ENCODE measurements at regions not wholly inside any gene's neighbourhood (a gene's known extent, or its start where the extent isn't known, plus 50 kb on each side); places are given as distances from the start of the nearest gene placed in this dataset.

DNA sequence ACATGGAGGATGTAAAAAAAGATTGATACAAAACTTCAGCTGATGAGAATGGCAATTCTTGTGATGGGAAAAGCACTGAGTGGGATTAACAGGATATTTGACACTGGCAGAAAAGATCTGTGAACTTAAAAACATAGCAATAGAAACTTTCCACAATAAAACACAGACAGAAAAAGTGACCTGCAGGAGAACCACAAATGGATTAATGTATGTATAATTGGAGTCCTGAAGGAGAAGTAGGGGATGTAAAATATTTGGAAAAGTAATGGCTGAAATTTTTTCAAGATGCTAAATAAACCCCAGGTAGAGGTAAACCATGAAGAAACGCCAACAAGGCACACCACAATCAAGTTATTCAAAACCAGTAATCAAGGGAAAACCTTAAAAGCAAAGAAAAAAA, 130.8 kb upstream of the C14orf180 start:
- POLR2A ChIA-PET, result no interaction called here
- DNase-seq, result no peak
- Histone ChIP-seq H3K36me3 (ENCODE audit: control insufficient read depth in 4 of 4, insufficient read depth in 4 of 4, low read length in 3 of 4) (no peaks in the 10 kb centered on the region), H3K4me3 (ENCODE audit: control insufficient read depth in 1 of 7, extremely low read depth in 1 of 7, insufficient read depth in 4 of 7, low read depth in 2 of 7, low read length in 6 of 7) (no peak overlapping the region), H3K27ac (ENCODE audit: insufficient read depth in 1 of 2, low read depth in 1 of 2, low read length in 2 of 2, poor library complexity in 1 of 2, severe bottlenecking in 2 of 2) (no peak overlapping the region), H3K9me3 (ENCODE audit: control extremely low read depth in 1 of 5, control insufficient read depth in 4 of 5, insufficient read depth in 2 of 5, low read depth in 1 of 5, low read length in 4 of 5) (peaks cover 0 to 21% (median 4%) of the 10 kb centered on the region in 5 experiments), H3K4me1 (ENCODE audit: control extremely low read depth in 1 of 4, control insufficient read depth in 4 of 4, insufficient read depth in 4 of 4, low read length in 3 of 4) (no peaks in the 10 kb centered on the region), H3K27me3 (replicated peaks in 2 of 5; ENCODE audit: control insufficient read depth in 4 of 5, insufficient read depth in 5 of 5, low read length in 4 of 5) (peaks cover 0 to 3% (median 0%) of the 10 kb centered on the region in 5 experiments)
- CTCF ChIA-PET, result no interaction called here
- no CpG with 5 or more reads among the region's 1 CpG for WGBS (ENCODE audit: insufficient coverage)

DNA sequence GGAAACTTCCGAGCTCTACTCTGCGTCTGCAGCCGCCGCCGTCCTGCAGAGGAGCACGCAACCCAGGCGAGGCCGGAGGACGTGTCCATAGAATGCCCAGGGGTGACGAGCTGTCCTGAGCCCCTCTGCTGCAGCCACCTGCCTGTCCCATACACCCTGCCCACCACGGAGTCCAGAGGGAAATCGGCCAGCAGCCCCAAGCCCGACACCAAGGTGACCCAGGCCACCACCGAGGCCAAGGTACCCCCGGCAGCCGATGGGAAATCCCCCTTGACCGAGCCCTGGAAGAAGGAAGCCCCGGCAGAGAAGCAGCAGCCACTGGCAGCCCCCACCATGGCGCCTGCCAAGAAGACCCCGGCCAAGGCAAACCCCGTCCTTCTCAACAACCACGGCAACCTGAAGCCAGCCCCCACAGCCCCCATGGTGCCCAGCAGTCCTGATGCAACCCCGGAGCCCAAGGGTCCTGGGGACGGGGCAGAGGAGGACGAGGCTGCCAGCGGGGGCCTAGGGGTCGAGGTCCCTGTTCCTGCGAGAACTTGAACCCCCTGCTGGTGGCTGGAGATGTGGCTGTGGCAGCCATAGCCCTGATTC, 128.7 kb upstream of the C14orf180 start:
- ChIA-PET CTCF (no interaction called here), POLR2A (no interaction called here)
- peaks cover 0 to 21% (median 4%) of the 10 kb centered on the region in 5 experiments for H3K9me3 ChIP-seq (ENCODE audit: control extremely low read depth in 1 of 5, control insufficient read depth in 4 of 5, insufficient read depth in 2 of 5, low read depth in 1 of 5, low read length in 4 of 5)
- WGBS (ENCODE audit: insufficient coverage), result 94% methylated on average over 22 of the region's 28 CpGs
- H3K36me3 ChIP-seq (ENCODE audit: control insufficient read depth in 4 of 4, insufficient read depth in 4 of 4, low read length in 3 of 4), result no peaks in the 10 kb centered on the region
- H3K27ac ChIP-seq (ENCODE audit: insufficient read depth in 1 of 2, low read depth in 1 of 2, low read length in 2 of 2, poor library complexity in 1 of 2, severe bottlenecking in 2 of 2), result no peak overlapping the region
- H3K27me3 ChIP-seq (replicated peaks in 2 of 5; ENCODE audit: control insufficient read depth in 4 of 5, insufficient read depth in 5 of 5, low read length in 4 of 5), result peaks cover 2 to 14% (median 5%) of the 10 kb centered on the region in 5 experiments
- no peak overlapping the region for H3K4me3 ChIP-seq (ENCODE audit: control insufficient read depth in 1 of 7, extremely low read depth in 1 of 7, insufficient read depth in 4 of 7, low read depth in 2 of 7, low read length in 6 of 7)
- H3K4me1 ChIP-seq (ENCODE audit: control extremely low read depth in 1 of 4, control insufficient read depth in 4 of 4, insufficient read depth in 4 of 4, low read length in 3 of 4), result no peaks in the 10 kb centered on the region
- no peak for DNase-seq

DNA sequence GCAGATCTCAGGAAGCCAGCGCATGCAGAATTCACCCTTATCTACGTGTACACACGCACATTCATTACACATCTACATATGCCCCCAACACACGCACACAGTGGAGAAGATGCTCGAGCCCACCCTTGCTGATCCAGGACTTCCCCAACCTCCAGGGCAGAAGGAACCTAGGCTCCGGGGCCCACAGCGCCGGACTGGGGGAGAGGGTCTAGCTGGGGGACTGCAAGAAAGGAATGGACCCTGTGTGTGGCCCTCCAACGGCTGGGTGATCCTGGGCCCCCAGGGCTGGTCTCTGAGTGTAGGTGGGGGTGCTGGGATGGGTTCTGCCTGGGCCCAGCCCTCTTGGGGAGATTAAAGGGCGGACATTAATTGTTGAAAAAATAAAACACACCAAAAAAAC, 128.1 kb upstream of the C14orf180 start:
- Histone ChIP-seq H3K27ac (ENCODE audit: insufficient read depth in 1 of 2, low read depth in 1 of 2, low read length in 2 of 2, poor library complexity in 1 of 2, severe bottlenecking in 2 of 2) (no peak overlapping the region), H3K4me3 (ENCODE audit: control insufficient read depth in 1 of 7, extremely low read depth in 1 of 7, insufficient read depth in 4 of 7, low read depth in 2 of 7, low read length in 6 of 7) (no peak overlapping the region), H3K27me3 (replicated peaks in 2 of 5; ENCODE audit: control insufficient read depth in 4 of 5, insufficient read depth in 5 of 5, low read length in 4 of 5) (peaks cover 2 to 19% (median 5%) of the 10 kb centered on the region in 5 experiments), H3K36me3 (ENCODE audit: control insufficient read depth in 4 of 4, insufficient read depth in 4 of 4, low read length in 3 of 4) (no peaks in the 10 kb centered on the region), H3K9me3 (ENCODE audit: control extremely low read depth in 1 of 5, control insufficient read depth in 4 of 5, insufficient read depth in 2 of 5, low read depth in 1 of 5, low read length in 4 of 5) (peaks cover 0 to 21% (median 4%) of the 10 kb centered on the region in 5 experiments), H3K4me1 (ENCODE audit: control extremely low read depth in 1 of 4, control insufficient read depth in 4 of 4, insufficient read depth in 4 of 4, low read length in 3 of 4) (no peaks in the 10 kb centered on the region)
- ChIA-PET POLR2A (no interaction called here), CTCF (interaction anchor here (0.6 kb wide), 1 partner anchor 374 kb away, joined by 3 read pairs; no protein-coding TSS in a partner anchor)
- no CpG with 5 or more reads among the region's 10 CpGs for WGBS (ENCODE audit: insufficient coverage)
- no peak for DNase-seq

DNA sequence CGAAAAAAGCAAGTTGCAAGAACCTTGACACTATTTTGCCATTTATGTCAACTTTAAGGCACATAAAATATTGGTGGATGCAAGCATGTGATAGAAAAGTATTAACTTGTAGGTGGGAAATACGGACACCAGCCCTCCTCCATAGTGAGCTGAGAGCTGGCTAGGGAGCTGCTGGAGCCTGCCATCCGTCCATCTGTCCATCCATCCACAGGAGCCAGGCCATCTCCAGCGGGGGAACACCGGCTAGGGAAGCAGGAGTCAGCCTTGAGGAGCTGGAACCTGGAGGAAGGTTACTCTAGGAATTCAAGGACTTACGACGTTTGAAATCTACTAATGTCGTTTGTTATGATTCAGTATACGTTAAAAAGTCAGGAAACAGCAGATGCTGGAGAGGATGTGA, 120.7 kb upstream of the C14orf180 start:
- H3K36me3 ChIP-seq (ENCODE audit: control insufficient read depth in 4 of 4, insufficient read depth in 4 of 4, low read length in 3 of 4), result no peaks in the 10 kb centered on the region
- ChIA-PET POLR2A (no interaction called here), CTCF (no interaction called here)
- peaks cover 0 to 7% (median 3%) of the 10 kb centered on the region in 4 experiments for H3K4me1 ChIP-seq (ENCODE audit: control extremely low read depth in 1 of 4, control insufficient read depth in 4 of 4, insufficient read depth in 4 of 4, low read length in 3 of 4)
- no peak overlapping the region for H3K27ac ChIP-seq (ENCODE audit: insufficient read depth in 1 of 2, low read depth in 1 of 2, low read length in 2 of 2, poor library complexity in 1 of 2, severe bottlenecking in 2 of 2)
- H3K4me3 ChIP-seq (ENCODE audit: control insufficient read depth in 1 of 7, extremely low read depth in 1 of 7, insufficient read depth in 4 of 7, low read depth in 2 of 7, low read length in 6 of 7), result no peak overlapping the region
- H3K27me3 ChIP-seq (replicated peaks in 2 of 5; ENCODE audit: control insufficient read depth in 4 of 5, insufficient read depth in 5 of 5, low read length in 4 of 5), result peaks cover 10 to 78% (median 23%) of the 10 kb centered on the region in 5 experiments
- 83% methylated on average over 1 of the region's 9 CpGs for WGBS (ENCODE audit: insufficient coverage)
- DNase-seq, result no peak
- H3K9me3 ChIP-seq (ENCODE audit: control extremely low read depth in 1 of 5, control insufficient read depth in 4 of 5, insufficient read depth in 2 of 5, low read depth in 1 of 5, low read length in 4 of 5), result no peaks in the 10 kb centered on the region

DNA sequence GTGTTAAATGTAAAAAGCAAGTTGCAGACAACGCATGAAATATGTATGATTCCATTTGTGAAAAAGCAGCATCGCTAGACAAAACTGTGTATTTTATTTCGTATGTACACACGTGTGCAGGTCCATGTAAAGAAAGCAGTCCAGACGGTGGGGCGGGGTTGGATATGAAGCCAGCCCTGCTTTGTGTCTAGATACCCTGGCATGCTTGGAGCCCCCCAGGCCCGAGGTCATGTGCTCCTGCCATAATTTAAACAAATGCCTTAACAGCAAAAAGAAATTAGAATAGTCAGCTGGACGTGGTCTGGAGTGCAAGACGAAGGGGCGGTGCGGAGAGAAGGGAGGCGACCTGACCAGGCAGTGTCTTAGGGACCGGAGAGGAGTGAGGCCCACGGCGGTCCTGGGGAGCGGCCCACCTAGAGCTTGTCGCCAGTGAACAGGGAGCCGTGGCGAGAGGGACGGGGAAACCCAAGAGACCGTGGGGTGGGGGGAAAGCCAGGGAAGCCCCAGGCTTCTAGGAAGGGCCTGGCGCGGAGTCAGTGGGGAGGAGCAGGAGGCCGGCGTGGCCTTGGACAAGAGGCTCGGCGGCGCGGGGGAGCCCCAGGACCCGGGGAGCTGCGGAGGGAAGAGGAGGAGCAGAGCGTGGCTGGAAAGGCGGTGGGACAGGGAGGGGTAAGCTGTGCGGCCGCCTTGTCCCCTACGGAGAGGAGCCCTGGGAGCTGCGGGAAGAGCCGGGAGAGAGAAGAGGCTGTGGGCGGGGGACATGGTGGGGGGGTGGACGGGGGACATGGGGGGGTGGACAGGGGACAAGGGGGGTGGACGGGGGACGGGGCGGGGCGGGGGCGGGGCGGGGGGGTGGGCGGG, 118.5 kb upstream of the C14orf180 start:
- no peak for DNase-seq
- CTCF ChIA-PET, result no interaction called here
- Histone ChIP-seq H3K9me3 (ENCODE audit: control extremely low read depth in 1 of 5, control insufficient read depth in 4 of 5, insufficient read depth in 2 of 5, low read depth in 1 of 5, low read length in 4 of 5) (no peaks in the 10 kb centered on the region), H3K4me3 (ENCODE audit: control insufficient read depth in 1 of 7, extremely low read depth in 1 of 7, insufficient read depth in 4 of 7, low read depth in 2 of 7, low read length in 6 of 7) (peak overlapping the region in 1 of 7 experiments; percentile 28), H3K27me3 (replicated peaks in 2 of 5; ENCODE audit: control insufficient read depth in 4 of 5, insufficient read depth in 5 of 5, low read length in 4 of 5) (peaks cover 8 to 84% (median 25%) of the 10 kb centered on the region in 5 experiments), H3K27ac (ENCODE audit: insufficient read depth in 1 of 2, low read depth in 1 of 2, low read length in 2 of 2, poor library complexity in 1 of 2, severe bottlenecking in 2 of 2) (no peak overlapping the region), H3K36me3 (ENCODE audit: control insufficient read depth in 4 of 4, insufficient read depth in 4 of 4, low read length in 3 of 4) (no peaks in the 10 kb centered on the region), H3K4me1 (ENCODE audit: control extremely low read depth in 1 of 4, control insufficient read depth in 4 of 4, insufficient read depth in 4 of 4, low read length in 3 of 4) (peaks cover 0 to 7% (median 3%) of the 10 kb centered on the region in 4 experiments)
- WGBS (ENCODE audit: insufficient coverage), result 21% methylated on average over 25 of the region's 47 CpGs
- POLR2A ChIA-PET, result no interaction called here

DNA sequence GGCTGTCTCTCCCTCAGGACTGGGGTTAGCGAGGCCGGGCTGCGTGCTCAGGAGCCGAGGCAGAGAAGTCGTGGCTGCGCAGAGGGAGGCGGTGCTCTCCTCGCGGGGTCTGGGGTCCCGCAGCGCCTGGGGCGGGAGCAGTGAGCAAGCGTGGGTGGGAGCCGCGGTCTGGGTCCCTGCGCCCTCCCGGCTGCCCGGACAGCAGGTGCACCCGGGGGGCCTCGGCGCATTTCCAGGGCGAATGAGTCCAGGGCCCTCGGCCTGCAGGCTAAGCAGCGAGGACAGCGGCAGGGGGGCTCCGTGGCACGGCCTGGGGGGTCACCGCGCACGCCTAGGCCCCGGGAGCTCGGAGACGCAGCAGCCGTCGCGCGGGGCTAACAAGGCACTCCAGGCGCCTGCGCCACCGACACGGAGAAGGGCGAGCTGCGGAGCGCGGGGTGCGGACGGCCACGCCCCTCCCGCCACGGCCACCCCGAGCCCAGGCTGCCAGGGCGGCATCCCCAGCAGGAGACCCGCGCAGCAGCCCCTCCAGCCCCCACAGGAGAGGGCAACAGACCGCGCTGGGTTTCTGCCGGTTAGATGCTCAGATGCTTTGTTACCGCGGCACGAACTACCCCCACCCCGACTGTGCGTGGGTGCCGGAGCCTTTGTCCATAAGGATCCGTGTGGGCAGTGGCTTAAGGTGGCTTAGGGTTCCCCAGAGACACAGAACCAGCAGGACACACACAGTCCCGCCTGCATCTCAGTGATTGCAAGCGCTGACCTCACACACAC, 117.7 kb upstream of the C14orf180 start:
- WGBS (ENCODE audit: insufficient coverage), result 5% methylated on average over 63 of the region's 66 CpGs
- ChIA-PET POLR2A (no interaction called here), CTCF (no interaction called here)
- Histone ChIP-seq H3K27me3 (replicated peaks in 2 of 5; ENCODE audit: control insufficient read depth in 4 of 5, insufficient read depth in 5 of 5, low read length in 4 of 5) (peaks cover 8 to 78% (median 24%) of the 10 kb centered on the region in 5 experiments), H3K36me3 (ENCODE audit: control insufficient read depth in 4 of 4, insufficient read depth in 4 of 4, low read length in 3 of 4) (no peaks in the 10 kb centered on the region), H3K9me3 (ENCODE audit: control extremely low read depth in 1 of 5, control insufficient read depth in 4 of 5, insufficient read depth in 2 of 5, low read depth in 1 of 5, low read length in 4 of 5) (no peaks in the 10 kb centered on the region), H3K4me1 (ENCODE audit: control extremely low read depth in 1 of 4, control insufficient read depth in 4 of 4, insufficient read depth in 4 of 4, low read length in 3 of 4) (peaks cover 0 to 7% (median 3%) of the 10 kb centered on the region in 4 experiments), H3K4me3 (ENCODE audit: control insufficient read depth in 1 of 7, extremely low read depth in 1 of 7, insufficient read depth in 4 of 7, low read depth in 2 of 7, low read length in 6 of 7) (peak overlapping the region in 1 of 7 experiments; percentile 42), H3K27ac (ENCODE audit: insufficient read depth in 1 of 2, low read depth in 1 of 2, low read length in 2 of 2, poor library complexity in 1 of 2, severe bottlenecking in 2 of 2) (no peak overlapping the region)
- no peak for DNase-seq
